ENCODE measurements at regions not wholly inside any gene's neighbourhood (a gene's known extent, or its start where the extent isn't known, plus 50 kb on each side); places are given as distances from the start of the nearest gene placed in this dataset.

DNA sequence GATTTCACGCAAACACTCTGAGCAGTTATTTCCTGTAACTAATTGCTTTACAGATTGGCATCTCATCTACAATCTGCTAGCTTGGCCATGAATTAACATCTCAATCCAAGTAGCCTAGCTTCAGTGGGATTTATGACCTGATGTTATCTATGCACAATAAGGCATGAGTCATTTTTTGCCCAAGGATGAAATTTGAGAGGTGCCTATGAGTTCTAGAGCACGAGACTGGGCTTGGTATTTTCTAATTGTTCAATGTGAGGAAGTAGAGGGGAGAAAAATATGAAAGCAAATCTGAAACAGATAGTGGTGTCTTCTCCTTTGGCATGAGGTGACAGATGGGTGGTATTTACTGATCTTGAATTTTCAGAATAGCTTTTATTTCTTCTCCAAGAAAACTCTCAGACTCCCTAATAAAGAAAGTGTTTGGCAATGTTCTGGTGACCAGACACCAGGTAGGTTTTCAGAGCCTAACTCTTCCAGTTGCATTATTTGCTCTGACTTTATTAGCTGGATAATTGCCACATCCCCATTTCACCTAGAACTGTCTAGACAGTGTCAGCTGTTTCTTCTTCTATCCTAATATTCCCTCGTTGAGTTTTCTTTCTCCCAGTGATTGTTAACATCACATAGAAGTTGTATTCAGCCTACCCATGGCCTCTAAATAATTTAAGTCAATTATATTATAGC lies 301.0 kb upstream of the UMPS start:
- in situ Hi-C loops (cut with MboI; ENCODE audit: low sequenced_read_pairs): no loop called here

- in situ Hi-C loops (cut with MboI; ENCODE audit: low sequenced_read_pairs): no loop called here
These were observed 298.8 kb upstream of the UMPS start for GRCh38 chr3:124431331-124431994.

- in situ Hi-C loops (cut with MboI; ENCODE audit: low sequenced_read_pairs): no loop called here
These were observed 296.1 kb upstream of the UMPS start for GRCh38 chr3:124434176-124434575.

- in situ Hi-C loops (cut with MboI; ENCODE audit: low sequenced_read_pairs): no loop called here
These were observed 294.8 kb upstream of the UMPS start for GRCh38 chr3:124435467-124435866.

- in situ Hi-C loops (cut with MboI; ENCODE audit: low sequenced_read_pairs): no loop called here
These were observed 291.4 kb upstream of the UMPS start for GRCh38 chr3:124438813-124439212.

GRCh38 chr3:124439603-124440002 lies 290.6 kb upstream of the UMPS start:
- in situ Hi-C loops (cut with MboI; ENCODE audit: low sequenced_read_pairs): no loop called here

- in situ Hi-C loops (cut with MboI; ENCODE audit: low sequenced_read_pairs): no loop called here
These were observed 288.5 kb upstream of the UMPS start for GRCh38 chr3:124441766-124442165.

- in situ Hi-C loops (cut with MboI; ENCODE audit: low sequenced_read_pairs): no loop called here
These were observed 287.8 kb upstream of the UMPS start for GRCh38 chr3:124442463-124442862.

- in situ Hi-C loops (cut with MboI; ENCODE audit: low sequenced_read_pairs): no loop called here
These were observed 286.8 kb upstream of the UMPS start for GRCh38 chr3:124443446-124443845.

DNA sequence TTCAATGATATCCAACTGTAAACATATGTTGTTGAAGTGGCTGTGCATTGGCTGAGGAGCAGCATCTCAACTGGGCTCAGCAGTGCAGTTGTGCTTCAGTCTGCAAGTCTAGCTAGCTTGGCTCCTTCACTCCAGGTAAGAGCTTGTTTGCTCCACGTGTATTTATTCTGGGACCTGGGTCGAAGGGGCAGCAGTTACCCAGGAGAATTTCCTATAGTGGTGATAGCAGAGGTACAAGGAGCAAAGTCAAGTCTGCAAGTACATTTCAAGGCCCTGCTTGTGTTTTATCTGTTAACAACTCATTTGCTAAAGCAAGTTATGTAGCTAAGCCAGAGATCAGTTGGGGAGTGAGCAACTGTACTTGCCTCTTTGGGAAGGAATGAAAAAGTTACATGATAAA lies 286.2 kb upstream of the UMPS start:
- in situ Hi-C loops (cut with MboI; ENCODE audit: low sequenced_read_pairs): no loop called here

DNA sequence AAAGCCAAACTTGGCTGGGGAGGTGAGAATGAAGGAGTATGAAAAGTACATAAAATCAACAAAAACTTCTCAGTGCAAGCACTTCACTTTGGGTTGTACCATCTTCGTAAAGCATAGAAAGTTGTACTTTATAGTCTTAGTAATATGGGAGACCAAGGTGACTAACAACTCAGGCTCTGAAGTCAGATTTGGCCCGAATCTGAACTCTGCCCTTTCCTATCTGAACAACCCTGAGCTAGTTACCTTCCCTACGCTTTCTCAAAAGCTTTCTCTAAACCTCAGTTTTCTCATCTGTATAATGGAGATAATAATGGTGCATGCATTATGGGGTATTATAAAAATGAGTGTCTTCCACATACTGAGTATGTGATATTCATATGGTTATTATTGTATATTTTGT lies 285.4 kb upstream of the UMPS start:
- in situ Hi-C loops (cut with MboI; ENCODE audit: low sequenced_read_pairs): no loop called here

DNA sequence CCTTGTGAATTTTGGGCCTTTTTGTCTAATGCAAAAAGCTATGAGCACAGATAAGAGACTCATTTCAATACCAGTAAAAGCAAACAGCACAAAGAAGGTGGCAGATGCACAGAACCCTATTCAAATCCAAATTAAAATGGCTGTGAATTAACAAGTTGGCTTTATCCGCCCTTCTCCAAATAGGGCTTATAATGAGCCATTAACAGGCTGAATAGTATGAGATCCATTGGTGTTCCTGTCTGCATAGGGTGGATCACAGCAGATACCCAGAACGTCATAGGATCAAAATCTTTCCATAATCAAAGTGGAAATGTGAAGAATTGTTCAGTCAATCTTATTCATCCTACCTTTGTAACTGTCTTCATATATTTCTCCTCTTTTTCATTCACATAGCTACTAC lies 282.4 kb upstream of the UMPS start:
- in situ Hi-C loops (cut with MboI; ENCODE audit: low sequenced_read_pairs): no loop called here

- in situ Hi-C loops (cut with MboI; ENCODE audit: low sequenced_read_pairs): no loop called here
These were observed 281.3 kb upstream of the UMPS start for GRCh38 chr3:124448954-124449353.

DNA sequence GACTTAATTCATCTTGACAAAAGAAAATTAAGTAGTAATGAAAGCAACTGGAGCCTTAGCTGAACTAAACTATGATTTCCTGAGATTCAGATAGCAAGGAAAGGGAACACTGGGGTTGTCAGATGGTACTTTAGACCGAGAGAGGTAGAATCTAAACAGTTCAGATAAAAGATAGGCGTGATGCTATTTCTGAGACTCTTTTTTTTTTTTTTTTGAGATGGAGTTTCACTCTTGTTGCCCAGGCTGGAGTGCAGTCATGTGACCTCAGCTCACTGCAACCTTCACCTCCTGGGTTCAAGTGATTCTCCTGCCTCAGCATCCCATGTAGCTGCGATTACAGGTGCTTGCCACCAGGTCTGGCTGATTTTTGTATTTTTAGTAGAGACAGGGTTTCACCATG lies 279.9 kb upstream of the UMPS start:
- in situ Hi-C loops (cut with MboI; ENCODE audit: low sequenced_read_pairs): no loop called here

GRCh38 chr3:124451630-124452317 lies 278.5 kb upstream of the UMPS start:
- in situ Hi-C loops (cut with MboI; ENCODE audit: low sequenced_read_pairs): no loop called here

DNA sequence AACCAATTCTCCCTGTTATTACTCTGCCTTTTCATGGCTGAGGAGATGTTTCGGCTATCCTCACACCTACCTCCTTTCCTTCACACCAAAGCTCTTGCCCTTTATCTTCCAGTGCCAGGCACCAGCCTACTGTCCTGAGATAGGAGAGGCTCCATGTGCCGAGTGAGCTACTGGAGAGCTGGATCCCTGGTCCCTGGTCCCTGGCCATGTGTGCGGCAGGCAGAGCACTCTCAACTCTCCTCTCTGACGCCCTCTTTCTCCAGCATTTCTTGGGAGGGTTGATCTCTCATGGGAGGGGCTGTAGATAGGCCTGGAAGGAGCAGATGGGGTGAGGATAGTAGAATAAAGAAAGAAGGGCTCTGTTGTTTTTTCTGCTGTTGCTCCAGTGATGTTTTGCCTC lies 277.1 kb upstream of the UMPS start:
- in situ Hi-C loops (cut with MboI; ENCODE audit: low sequenced_read_pairs): no loop called here

GRCh38 chr3:124455891-124456290 lies 274.4 kb upstream of the UMPS start:
- in situ Hi-C loops (cut with MboI; ENCODE audit: low sequenced_read_pairs): no loop called here

DNA sequence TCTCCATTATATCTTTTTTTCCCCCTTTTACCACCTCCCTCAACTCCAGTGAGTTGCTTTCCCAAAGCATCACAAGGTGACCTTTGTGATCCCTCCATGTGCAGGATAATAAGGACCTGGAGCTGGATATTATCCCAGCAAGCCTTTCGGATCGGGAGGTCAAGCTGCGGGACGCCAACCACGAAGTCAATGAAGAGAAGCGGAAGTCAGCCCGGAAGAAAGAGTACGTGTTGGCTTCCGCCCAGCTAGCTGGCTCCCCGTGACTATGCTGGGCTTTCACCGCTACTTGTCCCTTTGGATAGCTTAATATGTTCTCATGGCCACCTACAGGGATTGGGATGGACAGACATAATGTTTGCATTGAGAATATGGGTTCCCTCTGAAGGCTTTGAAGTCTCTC lies 273.7 kb upstream of the UMPS start:
- in situ Hi-C loops (cut with MboI; ENCODE audit: low sequenced_read_pairs): no loop called here

DNA sequence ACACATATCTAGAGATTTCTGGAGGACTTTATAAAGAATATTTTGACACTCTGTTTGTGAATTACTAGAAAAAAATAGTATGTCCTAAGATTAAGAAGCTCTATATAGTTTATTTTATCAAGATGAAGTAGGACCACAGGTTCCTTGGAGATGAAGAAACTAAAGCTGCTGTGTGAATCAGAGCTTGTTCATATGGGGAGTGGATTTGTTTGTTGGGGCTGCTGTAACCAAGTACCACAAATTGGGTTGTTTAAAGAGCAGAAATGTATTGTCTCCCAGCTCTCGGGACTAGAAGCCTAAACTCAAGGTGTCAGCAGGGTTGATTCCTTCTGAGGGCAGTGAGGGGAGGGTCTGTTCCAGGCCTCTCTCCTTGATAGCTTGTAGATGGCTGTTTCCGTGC lies 270.6 kb upstream of the UMPS start:
- in situ Hi-C loops (cut with MboI; ENCODE audit: low sequenced_read_pairs): no loop called here

GRCh38 chr3:124461126-124461525 lies 269.1 kb upstream of the UMPS start:
- in situ Hi-C loops (cut with MboI; ENCODE audit: low sequenced_read_pairs): no loop called here

DNA sequence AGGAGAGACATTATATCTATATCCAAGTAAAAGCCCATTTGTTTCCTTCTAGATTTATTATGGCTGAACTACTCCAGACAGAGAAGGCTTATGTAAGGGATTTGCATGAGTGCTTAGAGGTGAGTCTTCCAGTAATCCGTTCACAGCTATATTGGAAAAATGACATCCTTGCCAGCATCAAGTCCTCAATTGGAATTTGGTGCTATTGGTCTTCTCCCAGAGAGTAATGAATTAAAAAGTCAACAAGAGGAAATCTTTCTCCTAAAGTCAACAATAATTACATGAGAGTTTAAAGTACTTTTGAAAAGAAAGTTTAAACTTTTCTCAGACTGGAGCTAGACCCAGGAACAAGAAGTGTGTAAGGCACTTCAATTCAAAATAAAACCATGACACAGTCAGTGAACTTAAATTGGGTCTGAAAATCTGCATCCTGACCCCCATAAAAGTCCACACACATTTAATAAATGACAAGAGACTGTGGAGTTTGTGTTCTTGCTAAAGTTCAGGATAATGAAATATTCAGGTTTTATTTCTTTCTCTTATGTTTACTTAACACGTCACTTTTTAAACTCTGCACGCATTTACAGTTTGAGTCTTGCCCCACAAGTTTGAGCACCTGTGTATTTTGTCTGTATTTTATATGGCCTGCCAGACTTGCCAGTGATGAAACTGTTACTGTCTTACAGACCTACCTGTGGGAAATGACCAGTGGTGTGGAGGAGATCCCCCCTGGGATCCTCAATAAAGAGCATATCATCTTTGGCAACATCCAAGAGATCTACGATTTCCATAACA lies 268.2 kb upstream of the UMPS start:
- in situ Hi-C loops (cut with MboI; ENCODE audit: low sequenced_read_pairs): no loop called here

All from HL-60/S4 treated with phorbol 12-myristate 13-acetate at 8.2 ng/mL for 4 days and 3 days (cell line).